ENCODE measurements at regions not wholly inside any gene's neighbourhood (a gene's known extent, or its start where the extent isn't known, plus 50 kb on each side); places are given as distances from the start of the nearest gene placed in this dataset.

DNA sequence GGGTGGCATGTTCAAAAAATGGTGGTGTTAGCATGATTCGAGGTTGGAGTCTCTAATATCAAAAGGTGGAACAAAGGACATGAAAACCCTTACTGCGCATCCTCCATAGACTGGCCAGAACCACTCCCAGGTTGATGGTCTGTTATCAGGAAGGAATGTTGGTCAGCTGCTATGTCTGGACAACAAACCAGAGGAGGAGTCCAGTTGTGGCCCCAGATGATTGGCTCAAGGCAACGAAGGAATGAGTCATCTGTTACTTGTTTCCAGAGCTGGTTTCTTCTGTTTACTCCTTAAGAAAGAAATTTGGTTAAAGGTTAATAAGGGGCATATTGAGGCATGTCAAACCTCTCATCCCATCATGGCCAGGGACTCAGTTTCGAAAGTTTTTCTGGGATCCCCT lies 56.8 kb upstream of the GRIA4 start:
- DNase-seq (ENCODE audit: low read depth) = peak; percentile 7
- no peak overlapping the region for H3K4me3 ChIP-seq (ENCODE audit: low read depth, low read length)
- TF ChIP-seq CTCF (conservative IDR thresholded peaks at IDR 0.05; ENCODE audit: low read depth, low read length) = no peak

DNA sequence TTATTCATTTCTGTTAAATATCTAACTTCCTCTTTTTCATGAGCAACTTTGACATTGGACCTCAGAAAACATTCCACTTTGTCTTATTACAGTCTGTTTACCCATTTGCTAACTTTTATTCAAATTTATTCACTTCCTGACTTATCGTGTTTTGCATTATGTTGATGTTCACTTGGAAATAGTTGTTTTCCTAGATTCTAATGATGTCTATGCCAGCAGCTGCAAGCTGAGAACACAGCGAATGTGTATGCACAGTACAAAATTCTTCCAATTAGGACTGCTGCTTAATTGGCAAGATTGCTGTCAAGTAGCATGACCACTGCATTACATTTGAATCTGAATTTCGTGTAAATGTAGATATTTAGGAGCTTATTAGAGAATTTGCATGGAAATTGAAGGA lies 61.5 kb upstream of the GRIA4 start:
- DNase-seq (ENCODE audit: low read depth) = no peak
- TF ChIP-seq CTCF (conservative IDR thresholded peaks at IDR 0.05; ENCODE audit: low read depth, low read length) = no peak
- H3K4me3 ChIP-seq (ENCODE audit: low read depth, low read length) = no peak overlapping the region

GRCh38 chr11:105538588-105538987 lies 71.3 kb upstream of the GRIA4 start:
- no peak overlapping the region for H3K4me3 ChIP-seq (ENCODE audit: low read depth, low read length)
- no peak for TF ChIP-seq CTCF (conservative IDR thresholded peaks at IDR 0.05; ENCODE audit: low read depth, low read length)
- DNase-seq (ENCODE audit: low read depth) = no peak

GRCh38 chr11:105537531-105537930 lies 72.3 kb upstream of the GRIA4 start:
- H3K4me3 ChIP-seq (ENCODE audit: low read depth, low read length) = no peak overlapping the region
- no peak for DNase-seq (ENCODE audit: low read depth)
- TF ChIP-seq CTCF (conservative IDR thresholded peaks at IDR 0.05; ENCODE audit: low read depth, low read length) = no peak

DNA sequence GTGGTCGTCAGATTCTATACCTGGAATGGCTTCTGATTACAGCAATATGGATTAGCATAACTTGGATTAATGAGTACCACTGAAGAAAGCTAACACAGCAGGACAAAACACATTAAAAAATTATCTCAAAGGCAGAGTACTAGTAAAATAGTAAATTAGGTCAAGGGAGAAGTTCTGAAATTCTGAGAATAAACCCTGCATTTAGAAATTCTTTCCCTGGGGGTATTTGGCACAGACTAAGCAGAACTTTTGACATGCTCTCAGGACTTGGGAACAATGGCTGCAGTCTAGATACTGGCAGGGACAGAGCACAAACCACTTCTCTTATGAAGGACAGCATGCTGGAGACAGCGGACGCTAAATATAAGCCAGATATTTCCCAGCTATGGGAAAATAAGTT lies 85.6 kb upstream of the GRIA4 start:
- no peak for TF ChIP-seq CTCF (conservative IDR thresholded peaks at IDR 0.05; ENCODE audit: low read depth, low read length)
- no peak overlapping the region for H3K4me3 ChIP-seq (ENCODE audit: low read depth, low read length)
- DNase-seq (ENCODE audit: low read depth) = peak; percentile 38

DNA sequence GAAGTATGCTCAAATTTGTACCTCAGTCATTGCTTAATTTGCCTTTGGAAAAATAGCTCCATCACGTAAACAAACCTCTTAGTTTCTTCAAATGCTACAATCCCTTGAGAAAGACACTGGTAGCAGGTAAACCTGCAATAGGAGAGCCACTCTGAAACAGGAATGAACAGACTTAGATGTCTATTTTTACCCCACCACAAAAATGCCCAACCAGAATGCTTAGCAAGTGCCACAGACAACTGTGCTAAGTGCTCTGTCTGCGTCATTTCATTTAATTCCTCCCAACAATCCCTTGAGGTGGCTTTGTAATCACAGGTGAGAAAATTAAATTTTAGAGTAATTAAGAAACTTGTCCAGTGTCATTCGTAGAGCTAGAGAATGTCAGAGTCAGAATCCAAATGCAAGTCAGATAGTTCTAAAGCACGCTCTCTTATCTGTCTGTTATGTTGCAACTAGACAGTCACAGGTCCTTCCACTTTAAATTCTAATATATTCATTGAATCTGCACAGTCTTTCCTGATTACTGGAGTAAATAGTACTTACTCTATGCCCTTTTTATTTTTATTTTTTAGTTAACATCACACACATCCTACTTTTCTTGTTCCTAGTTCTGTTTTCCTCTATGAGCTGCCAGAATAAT lies 89.0 kb upstream of the GRIA4 start:
- TF ChIP-seq CTCF (conservative IDR thresholded peaks at IDR 0.05; ENCODE audit: low read depth, low read length) = no peak
- no peak overlapping the region for H3K4me3 ChIP-seq (ENCODE audit: low read depth, low read length)
- no peak for DNase-seq (ENCODE audit: low read depth)

DNA sequence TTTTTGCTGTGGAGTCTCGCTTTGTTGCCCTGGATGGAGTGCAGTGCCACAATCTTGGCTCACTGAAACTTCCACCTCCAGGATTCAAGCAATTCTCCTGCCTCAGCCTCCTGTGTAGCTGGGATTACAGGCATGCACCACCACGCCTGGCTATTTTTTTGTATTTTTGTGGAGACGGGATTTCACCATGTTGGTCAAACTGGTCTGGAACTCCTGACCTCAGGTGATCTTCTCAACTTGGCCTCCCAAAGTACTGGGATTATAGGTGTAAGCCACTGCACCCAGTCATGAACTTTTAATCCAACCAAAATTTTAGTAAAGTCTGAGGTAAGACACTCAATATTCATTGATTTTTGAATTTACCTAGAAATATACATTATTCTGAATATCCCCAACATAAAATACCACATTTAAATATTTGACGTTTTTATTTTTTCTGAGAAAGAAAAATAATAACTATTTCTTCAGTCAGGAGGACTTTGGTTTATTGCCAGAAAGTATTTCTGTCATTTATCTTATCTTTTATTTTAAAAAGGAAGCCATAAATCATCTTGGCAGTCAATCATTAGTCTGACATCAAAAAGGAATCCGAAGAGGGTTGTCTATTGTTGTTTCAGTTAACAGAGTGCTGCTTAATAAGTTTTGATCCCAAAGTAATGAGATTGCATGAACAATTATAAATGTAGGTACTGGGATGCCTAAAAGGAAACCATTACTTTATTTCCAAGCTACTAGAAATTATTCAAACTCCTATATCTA lies 102.2 kb upstream of the GRIA4 start:
- H3K4me3 ChIP-seq (ENCODE audit: low read depth, low read length) = no peak overlapping the region
- no peak for TF ChIP-seq CTCF (conservative IDR thresholded peaks at IDR 0.05; ENCODE audit: low read depth, low read length)
- DNase-seq (ENCODE audit: low read depth) = no peak
